ENCODE measurements at regions not wholly inside any gene's neighbourhood (a gene's known extent, or its start where the extent isn't known, plus 50 kb on each side); places are given as distances from the start of the nearest gene placed in this dataset.

- Histone ChIP-seq H3K4me1 (no peaks in the 10 kb centered on the region), H3K9me3 (no peaks in the 10 kb centered on the region), H3K36me3 (no peaks in the 10 kb centered on the region), H3K27me3 (no peaks in the 10 kb centered on the region), H3K27ac (no peak overlapping the region), H3K4me3 (no peak overlapping the region)
- no peak for TF ChIP-seq CTCF (IDR thresholded peaks at IDR 0.05)
- intact Hi-C loops (cut with DNase I): no loop called here
- no peak for DNase-seq (ENCODE audit: low spot score in 2 of 2)
Observed at GRCh38 chr14:38074754-38075153, 132.9 kb upstream of the SSTR1 start.

- no peaks in the 10 kb centered on the region for H3K4me1 ChIP-seq
- no peak for TF ChIP-seq CTCF (IDR thresholded peaks at IDR 0.05)
- H3K36me3 ChIP-seq: no peaks in the 10 kb centered on the region
- no peak for DNase-seq (ENCODE audit: low spot score in 2 of 2)
- no peak overlapping the region for H3K4me3 ChIP-seq
- H3K27ac ChIP-seq: no peak overlapping the region
- intact Hi-C loops (cut with DNase I): no loop called here
- no peaks in the 10 kb centered on the region for H3K9me3 ChIP-seq
- H3K27me3 ChIP-seq: no peaks in the 10 kb centered on the region
Observed at GRCh38 chr14:38078393-38078792, 129.3 kb upstream of the SSTR1 start.

GRCh38 chr14:38079268-38079667 lies 128.4 kb upstream of the SSTR1 start:
- H3K36me3 ChIP-seq: no peaks in the 10 kb centered on the region
- H3K27ac ChIP-seq: no peak overlapping the region
- no peak overlapping the region for H3K4me3 ChIP-seq
- H3K4me1 ChIP-seq: no peaks in the 10 kb centered on the region
- no peak for TF ChIP-seq CTCF (IDR thresholded peaks at IDR 0.05)
- no peak for DNase-seq (ENCODE audit: low spot score in 2 of 2)
- no peaks in the 10 kb centered on the region for H3K27me3 ChIP-seq
- no peaks in the 10 kb centered on the region for H3K9me3 ChIP-seq
- intact Hi-C loops (cut with DNase I): no loop called here

DNA sequence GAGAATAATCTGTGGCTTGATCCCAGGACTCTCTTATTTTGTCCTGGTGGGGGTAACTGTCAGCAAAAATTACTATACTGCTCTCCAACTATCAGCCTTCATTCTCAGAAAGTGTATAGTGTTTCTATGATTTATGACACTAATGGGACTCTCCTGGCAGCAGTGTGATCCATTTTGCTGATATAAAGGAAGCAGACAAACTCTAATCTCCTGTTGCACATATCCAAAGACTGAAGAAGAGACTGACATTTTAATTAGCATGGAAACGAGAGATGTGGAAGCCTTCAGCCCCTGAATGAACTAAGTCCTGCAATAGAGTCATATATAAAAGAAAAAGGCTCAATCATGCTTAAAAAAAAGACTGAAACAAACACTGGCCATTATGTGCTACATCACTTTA lies 127.8 kb upstream of the SSTR1 start:
- no peak for DNase-seq (ENCODE audit: low spot score in 2 of 2)
- intact Hi-C loops (cut with DNase I): no loop called here
- H3K9me3 ChIP-seq: no peaks in the 10 kb centered on the region
- no peak for TF ChIP-seq CTCF (IDR thresholded peaks at IDR 0.05)
- H3K27ac ChIP-seq: no peak overlapping the region
- H3K4me3 ChIP-seq: no peak overlapping the region
- H3K4me1 ChIP-seq: no peaks in the 10 kb centered on the region
- no peaks in the 10 kb centered on the region for H3K36me3 ChIP-seq
- no peaks in the 10 kb centered on the region for H3K27me3 ChIP-seq

- TF ChIP-seq CTCF (IDR thresholded peaks at IDR 0.05): no peak
- no peaks in the 10 kb centered on the region for H3K4me1 ChIP-seq
- H3K4me3 ChIP-seq: no peak overlapping the region
- H3K36me3 ChIP-seq: no peaks in the 10 kb centered on the region
- intact Hi-C loops (cut with DNase I): no loop called here
- no peak overlapping the region for H3K27ac ChIP-seq
- no peaks in the 10 kb centered on the region for H3K27me3 ChIP-seq
- DNase-seq (ENCODE audit: low spot score in 2 of 2): no peak
- no peaks in the 10 kb centered on the region for H3K9me3 ChIP-seq
Observed at GRCh38 chr14:38080696-38081095, 127.0 kb upstream of the SSTR1 start.

DNA sequence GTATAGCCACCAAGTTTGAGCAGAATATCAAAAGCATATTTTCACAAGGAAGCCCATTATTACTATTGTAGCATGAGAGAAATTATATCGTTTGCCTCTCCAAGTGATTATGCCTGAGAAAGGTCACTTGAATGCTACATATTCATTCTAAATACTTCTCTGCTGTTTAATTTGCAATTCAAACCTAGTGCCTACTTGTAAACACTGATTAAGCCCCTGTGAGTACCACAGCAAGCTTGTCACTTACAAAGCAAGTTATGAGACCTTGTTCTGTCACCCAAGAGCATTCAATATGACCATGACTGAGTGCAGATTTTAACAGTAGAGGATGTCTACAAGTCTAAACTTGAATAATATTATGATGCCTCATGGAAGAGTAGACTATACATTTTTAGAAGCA lies 124.7 kb upstream of the SSTR1 start:
- Histone ChIP-seq H3K36me3 (no peaks in the 10 kb centered on the region), H3K4me3 (no peak overlapping the region), H3K4me1 (no peaks in the 10 kb centered on the region), H3K27me3 (no peaks in the 10 kb centered on the region), H3K27ac (no peak overlapping the region), H3K9me3 (no peaks in the 10 kb centered on the region)
- no peak for DNase-seq (ENCODE audit: low spot score in 2 of 2)
- TF ChIP-seq CTCF (IDR thresholded peaks at IDR 0.05): no peak
- intact Hi-C loops (cut with DNase I): no loop called here
